Large intestine (tissue), 3 donors: ENCODE measurements at regions not wholly inside any gene's neighbourhood (a gene's known extent, or its start where the extent isn't known, plus 50 kb on each side); places are given as distances from the start of the nearest gene placed in this dataset.

Experiments
- DNase-seq, 2 donors: peaks; one replicate each; pipeline versions ENCODE4 v3.0.0 to v3.0.0-alpha.2; 2013
- H3K27ac ChIP-seq: one replicate; pipeline ENCODE4 v1.5.1; 2013; ENCODE audit warnings: low read length
- H3K27me3 ChIP-seq: 2 replicates; pipeline ENCODE4 v1.6.1; 2013; ENCODE audit warnings: low read length; ENCODE audit not compliant: control insufficient read depth, insufficient read depth
- H3K36me3 ChIP-seq: 2 replicates; pipeline ENCODE4 v1.6.1; 2013; ENCODE audit warnings: low read length; ENCODE audit not compliant: control insufficient read depth, insufficient read depth
- H3K4me1 ChIP-seq: one replicate; pipeline ENCODE4 v1.6.1; 2013; ENCODE audit warnings: low read length; ENCODE audit not compliant: control insufficient read depth, insufficient read depth
- H3K4me3 ChIP-seq: one replicate; pipeline ENCODE4 v1.5.1; 2013; ENCODE audit warnings: low read length
- H3K9me3 ChIP-seq: one replicate; pipeline ENCODE4 v1.6.1; 2013; ENCODE audit warnings: mild to moderate bottlenecking, low read depth, low read length, moderate library complexity; ENCODE audit not compliant: control insufficient read depth
- WGBS: methylation state at CpG from one replicate; pipeline ENCODE4 v1.1.5; 2013; ENCODE audit warnings: low lambda C conversion rate; ENCODE audit not compliant: insufficient coverage; 5-methylcytosine and 5-hydroxymethylcytosine counted together

DNA sequence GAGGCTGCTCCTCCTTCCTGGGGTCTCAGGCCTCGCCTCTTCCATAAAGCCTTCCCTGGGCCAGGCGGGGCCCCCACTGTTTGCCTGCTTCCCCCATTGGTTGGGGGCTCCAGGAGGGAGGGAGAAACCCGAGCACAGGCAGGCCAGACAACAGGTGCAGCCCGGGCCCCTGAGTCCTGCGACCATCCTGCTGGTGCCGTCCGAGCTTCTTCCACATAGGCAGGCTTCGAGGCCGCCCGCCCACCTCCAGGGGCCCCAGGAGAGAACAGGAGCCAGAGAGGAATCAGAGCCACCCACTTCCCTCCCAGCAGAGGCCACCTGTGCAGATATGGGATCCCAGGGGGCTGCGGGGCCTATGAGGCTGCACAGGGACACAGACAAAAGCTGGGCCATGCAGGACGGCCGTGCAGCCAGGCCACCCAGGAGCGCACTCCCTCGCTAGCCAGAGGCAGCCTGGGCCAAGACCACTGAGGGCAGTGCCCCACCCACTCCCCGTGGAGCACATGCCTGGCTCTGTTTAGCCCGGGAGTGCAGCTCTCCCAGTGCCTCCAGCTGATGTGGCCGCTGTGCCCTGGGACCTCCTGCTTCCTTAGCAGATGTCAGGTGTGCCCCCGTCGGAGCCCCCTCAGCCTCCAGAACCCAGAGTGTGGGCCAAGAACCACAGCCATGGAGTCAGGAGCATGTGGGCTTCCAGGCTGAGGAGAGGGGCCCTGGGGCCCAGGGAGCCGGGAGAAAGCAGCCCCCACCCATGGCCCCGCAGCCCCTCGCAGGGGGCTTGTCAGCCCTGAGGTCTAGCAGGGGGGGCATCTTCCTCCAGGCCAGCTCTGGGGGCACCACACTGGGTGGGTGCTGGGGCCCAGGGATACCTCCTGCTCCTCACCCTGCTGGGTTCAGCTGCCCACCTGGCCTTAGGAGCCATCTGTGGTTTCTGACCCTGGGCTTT lies 59.9 kb upstream of the INPP5A start:
- no peak overlapping the region for H3K4me3 ChIP-seq
- H3K27ac ChIP-seq: no peak overlapping the region
- no peaks in the 10 kb centered on the region for H3K36me3 ChIP-seq
- H3K9me3 ChIP-seq: no peaks in the 10 kb centered on the region
- H3K27me3 ChIP-seq: no peaks in the 10 kb centered on the region
- DNase-seq: no peak
- WGBS: no CpG with 5 or more reads among the region's 23 CpGs
- H3K4me1 ChIP-seq: peaks cover 15% of the 10 kb centered on the region

DNA sequence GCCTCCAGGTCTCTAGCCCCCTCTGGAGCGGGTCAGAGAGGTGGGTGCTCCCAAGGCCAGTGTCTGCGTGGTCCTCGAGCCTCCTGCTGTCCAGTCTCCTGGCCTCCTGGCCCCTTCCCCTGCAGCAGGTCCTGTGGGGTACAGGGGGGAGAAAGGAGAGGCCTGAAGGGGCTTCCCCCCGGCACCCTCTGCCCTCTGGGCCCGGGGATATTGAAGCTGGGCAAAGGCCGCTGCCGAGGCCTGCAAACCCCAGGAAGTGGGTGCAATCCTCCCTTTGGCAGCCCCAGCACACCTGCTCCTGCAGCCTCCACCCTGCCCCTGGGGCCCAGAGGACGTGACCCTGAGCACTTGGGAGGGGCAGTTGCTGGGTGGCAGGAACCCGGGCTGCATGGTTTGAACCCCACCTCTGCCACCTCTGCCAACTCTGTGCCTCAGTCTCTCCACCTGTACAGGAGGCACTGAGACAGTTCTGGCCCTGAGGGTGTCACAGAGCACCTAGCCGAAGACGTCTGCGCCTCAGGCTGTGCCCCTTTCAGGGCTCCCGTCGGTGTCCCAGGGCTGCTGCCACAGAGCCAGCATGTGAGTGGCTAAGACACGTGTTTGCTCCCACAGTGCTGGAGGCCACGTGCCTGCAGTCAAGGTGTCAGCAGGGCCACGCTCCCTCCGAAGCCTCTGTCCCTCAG lies 59.1 kb upstream of the INPP5A start:
- H3K36me3 ChIP-seq: no peaks in the 10 kb centered on the region
- peaks cover 15% of the 10 kb centered on the region for H3K4me1 ChIP-seq
- no peaks in the 10 kb centered on the region for H3K9me3 ChIP-seq
- no peak for DNase-seq
- no peak overlapping the region for H3K27ac ChIP-seq
- no peaks in the 10 kb centered on the region for H3K27me3 ChIP-seq
- WGBS: no CpG with 5 or more reads among the region's 18 CpGs
- H3K4me3 ChIP-seq: no peak overlapping the region

DNA sequence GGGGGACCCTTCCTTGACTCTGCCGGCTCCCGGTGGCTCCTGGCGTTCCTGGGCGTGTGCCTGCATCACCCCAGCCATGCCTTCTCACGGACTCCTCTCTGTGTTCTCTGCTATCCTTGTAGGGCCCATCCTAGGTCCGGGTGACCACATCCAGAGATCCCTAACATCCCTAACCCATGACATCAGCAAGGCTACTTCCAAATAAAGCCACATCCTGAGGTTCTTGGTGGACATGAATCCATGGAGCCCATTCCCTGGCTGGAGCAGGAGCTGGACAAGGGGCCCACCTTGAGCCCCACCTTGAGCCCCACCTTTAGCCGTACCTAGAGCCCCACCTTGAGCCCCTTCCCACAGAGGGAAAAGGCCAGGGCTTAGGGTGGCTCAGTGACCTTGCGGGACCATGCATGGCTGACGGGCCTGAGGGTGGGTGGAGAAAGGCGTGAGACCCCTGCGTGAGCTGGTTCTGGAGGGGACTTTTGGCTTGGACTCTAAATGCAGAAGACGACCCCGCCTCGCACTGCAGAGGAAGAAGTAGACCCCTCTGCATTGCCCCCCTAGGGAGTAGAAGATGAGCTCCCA lies 58.5 kb upstream of the INPP5A start:
- Histone ChIP-seq H3K27me3 (no peaks in the 10 kb centered on the region), H3K4me1 (peaks cover 15% of the 10 kb centered on the region), H3K27ac (no peak overlapping the region), H3K36me3 (no peaks in the 10 kb centered on the region), H3K9me3 (no peaks in the 10 kb centered on the region), H3K4me3 (no peak overlapping the region)
- WGBS: no CpG with 5 or more reads among the region's 14 CpGs
- DNase-seq: no peak

DNA sequence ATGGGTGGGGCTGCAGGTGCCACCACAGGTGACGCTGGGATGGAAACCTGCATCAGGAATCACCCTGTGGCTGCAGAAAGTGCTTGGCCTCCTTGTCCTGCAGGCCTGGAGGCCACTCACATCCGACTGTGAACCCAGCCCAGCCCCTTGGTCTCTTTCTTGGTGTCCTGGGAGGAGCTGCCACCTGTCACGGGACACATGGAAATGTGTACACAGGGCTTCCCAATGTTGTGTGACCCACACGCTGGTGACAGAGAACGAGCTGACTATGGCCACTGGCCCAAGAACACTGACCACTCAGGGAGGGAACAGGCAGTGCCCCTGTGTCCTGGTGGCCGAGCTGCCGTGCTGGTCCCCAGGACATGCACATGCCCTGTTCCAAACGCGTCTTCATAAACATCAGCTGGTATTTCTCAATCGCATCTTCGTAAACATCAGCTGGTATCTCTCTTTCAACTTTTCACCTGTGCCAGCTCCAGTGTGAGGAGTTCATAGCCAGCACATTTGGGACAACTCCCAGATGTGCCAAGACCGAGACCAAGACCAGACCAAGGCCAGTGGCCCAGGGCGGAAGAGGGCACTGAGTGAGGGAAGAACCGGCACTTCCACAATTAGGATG lies 57.9 kb upstream of the INPP5A start:
- H3K36me3 ChIP-seq: no peaks in the 10 kb centered on the region
- no CpG with 5 or more reads among the region's 14 CpGs for WGBS
- H3K27ac ChIP-seq: no peak overlapping the region
- DNase-seq: no peak
- no peak overlapping the region for H3K4me3 ChIP-seq
- no peaks in the 10 kb centered on the region for H3K27me3 ChIP-seq
- peaks cover 15% of the 10 kb centered on the region for H3K4me1 ChIP-seq
- no peaks in the 10 kb centered on the region for H3K9me3 ChIP-seq

DNA sequence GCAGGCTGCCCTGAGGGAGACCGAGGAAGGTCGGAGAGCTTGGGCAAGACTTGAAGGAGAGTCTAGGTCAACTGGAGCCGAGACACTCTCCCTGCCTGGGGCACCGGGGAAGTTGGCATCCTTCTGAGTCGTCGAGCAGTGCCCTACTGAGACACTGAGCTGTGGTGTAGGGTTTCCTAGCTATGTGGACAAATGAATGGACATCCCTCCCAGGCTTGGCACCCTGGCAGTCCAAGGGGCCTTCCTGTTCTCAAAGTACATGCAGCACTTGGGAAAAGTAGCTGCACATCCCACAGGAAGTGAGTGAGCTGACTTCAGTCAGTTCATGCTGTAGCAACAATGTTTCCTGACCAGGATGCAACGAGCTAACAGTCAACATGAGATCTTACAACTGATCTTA lies 57.2 kb upstream of the INPP5A start:
- Histone ChIP-seq H3K27me3 (no peaks in the 10 kb centered on the region), H3K4me3 (no peak overlapping the region), H3K4me1 (peaks cover 15% of the 10 kb centered on the region), H3K36me3 (no peaks in the 10 kb centered on the region), H3K9me3 (no peaks in the 10 kb centered on the region), H3K27ac (no peak overlapping the region)
- no CpG with 5 or more reads among the region's 7 CpGs for WGBS
- DNase-seq: no peak

DNA sequence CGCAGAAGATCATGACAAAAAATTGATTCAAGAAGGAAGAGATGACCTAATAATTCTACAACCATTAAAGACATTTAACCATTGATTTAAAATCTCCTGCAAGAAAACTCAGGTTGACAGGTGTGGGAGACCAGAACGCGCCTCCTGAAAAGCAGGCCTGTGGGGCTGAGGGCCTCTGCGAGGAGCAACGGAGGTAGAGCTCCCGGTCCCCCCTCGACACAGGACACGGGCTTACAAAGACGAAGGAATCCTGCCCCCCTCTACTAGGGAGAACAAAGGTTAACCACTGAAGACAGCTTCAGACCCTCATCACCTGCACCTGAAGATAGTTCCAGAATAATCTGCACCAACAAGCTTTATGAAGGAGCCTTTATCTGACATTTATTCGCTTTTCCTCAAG lies 55.9 kb upstream of the INPP5A start:
- WGBS: 85% methylated on average over 2 of the region's 10 CpGs
- no peak for DNase-seq
- H3K27me3 ChIP-seq: no peaks in the 10 kb centered on the region
- peak overlapping the region; percentile 53 for H3K27ac ChIP-seq
- H3K4me3 ChIP-seq: no peak overlapping the region
- no peaks in the 10 kb centered on the region for H3K36me3 ChIP-seq
- peaks cover 12% of the 10 kb centered on the region for H3K4me1 ChIP-seq
- H3K9me3 ChIP-seq: no peaks in the 10 kb centered on the region

DNA sequence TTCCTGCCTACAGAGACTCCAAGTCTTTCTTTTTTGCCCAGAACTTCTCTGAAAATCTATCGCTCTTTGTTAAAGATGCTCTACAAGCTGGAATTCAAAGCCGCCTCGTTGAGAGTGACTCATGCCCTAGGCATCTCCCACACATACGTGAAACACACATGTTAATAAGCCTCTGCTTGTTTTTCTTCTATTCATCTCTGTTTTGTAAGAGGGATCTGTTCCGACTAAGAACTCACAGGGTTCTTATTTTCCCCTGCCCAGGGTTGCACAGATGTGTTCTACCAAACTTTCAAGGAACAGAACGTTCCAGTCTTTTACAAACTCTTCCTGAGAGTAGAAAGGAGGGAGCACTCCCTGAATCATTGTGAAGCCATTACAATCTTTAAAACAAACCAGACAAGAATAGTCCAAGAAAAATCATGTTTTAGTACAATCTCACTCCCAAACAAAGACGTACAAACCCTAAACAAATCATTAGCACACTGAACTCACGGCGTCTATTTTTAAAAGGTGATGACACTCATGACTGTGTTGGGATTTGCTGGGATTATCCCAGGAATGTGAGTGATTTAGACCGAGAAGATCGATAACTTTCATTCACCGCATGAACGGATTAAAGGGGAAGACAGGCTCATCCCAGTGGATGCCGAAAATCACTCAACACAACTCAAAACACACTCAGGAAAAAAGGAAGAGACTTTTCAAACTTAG lies 55.3 kb upstream of the INPP5A start:
- DNase-seq: no peak
- H3K4me3 ChIP-seq: no peak overlapping the region
- H3K4me1 ChIP-seq: peaks cover 12% of the 10 kb centered on the region
- 66% methylated on average over 4 of the region's 14 CpGs for WGBS
- peak overlapping the region; percentile 53 for H3K27ac ChIP-seq
- no peaks in the 10 kb centered on the region for H3K36me3 ChIP-seq
- no peaks in the 10 kb centered on the region for H3K9me3 ChIP-seq
- no peaks in the 10 kb centered on the region for H3K27me3 ChIP-seq

DNA sequence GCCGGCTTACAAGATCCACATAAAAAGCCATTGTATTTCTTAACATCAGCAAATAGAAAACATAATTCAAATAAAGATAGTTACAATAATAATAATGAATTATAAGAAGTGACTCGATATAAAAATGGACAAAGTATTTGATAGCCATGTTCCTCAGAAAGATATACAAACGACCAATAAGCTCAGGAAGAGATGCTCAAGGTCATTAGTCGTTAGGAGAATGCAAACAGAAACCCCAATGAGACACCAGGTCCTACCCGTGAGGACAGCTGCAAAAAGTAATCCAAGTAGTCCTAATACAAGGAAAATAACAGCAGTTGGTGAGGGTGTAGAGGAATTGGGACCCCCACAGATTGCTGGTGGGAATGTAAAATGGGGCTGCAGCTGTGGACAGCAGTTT lies 54.2 kb upstream of the INPP5A start:
- H3K4me1 ChIP-seq: peaks cover 11% of the 10 kb centered on the region
- no peaks in the 10 kb centered on the region for H3K36me3 ChIP-seq
- H3K27ac ChIP-seq: no peak overlapping the region
- no peaks in the 10 kb centered on the region for H3K27me3 ChIP-seq
- 83% methylated on average over 1 of the region's 5 CpGs for WGBS
- H3K9me3 ChIP-seq: no peaks in the 10 kb centered on the region
- no peak overlapping the region for H3K4me3 ChIP-seq
- no peak for DNase-seq

DNA sequence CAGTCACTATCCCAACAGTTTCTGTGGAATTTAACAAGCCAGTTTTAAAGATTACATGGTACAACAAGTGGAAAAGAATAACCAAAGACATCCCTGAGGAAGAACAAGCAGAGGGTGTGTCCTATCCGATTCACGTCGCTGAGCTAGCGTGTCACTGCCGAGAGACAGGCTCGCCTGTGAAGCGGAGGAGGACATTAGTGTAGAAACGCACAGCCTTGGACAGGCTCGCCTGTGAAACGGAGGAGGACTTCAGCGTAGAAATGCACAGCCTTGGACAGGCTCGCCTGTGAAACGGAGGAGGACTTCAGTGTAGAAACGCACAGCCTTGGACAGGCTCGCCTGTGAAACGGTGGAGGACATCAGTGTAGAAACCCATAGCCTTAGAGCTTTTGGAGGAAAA lies 52.7 kb upstream of the INPP5A start:
- peaks cover 7% of the 10 kb centered on the region for H3K4me1 ChIP-seq
- no peak overlapping the region for H3K4me3 ChIP-seq
- H3K9me3 ChIP-seq: no peaks in the 10 kb centered on the region
- DNase-seq: no peak
- H3K27me3 ChIP-seq: no peaks in the 10 kb centered on the region
- WGBS: 100% methylated on average over 6 of the region's 16 CpGs
- H3K36me3 ChIP-seq: no peaks in the 10 kb centered on the region
- H3K27ac ChIP-seq: no peak overlapping the region

DNA sequence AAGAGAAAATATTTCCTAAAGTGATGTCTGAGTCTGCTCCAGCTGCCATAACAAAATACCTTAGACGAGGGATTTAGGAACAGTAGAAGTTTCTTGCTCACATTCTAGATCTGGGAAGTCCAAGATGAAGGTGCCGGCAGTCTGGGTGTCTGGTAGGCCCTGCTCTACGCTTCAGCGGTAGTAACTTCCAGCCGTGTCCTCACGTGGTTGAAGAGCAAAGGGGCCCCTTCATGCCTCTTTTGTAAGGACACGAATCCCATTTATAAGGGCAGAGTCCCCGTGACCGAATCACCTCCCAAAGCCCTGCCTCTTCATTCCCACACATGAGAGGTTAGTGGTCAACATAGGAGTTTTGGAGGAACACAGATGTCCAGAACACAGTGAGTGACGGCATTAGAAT lies 52.2 kb upstream of the INPP5A start:
- Histone ChIP-seq H3K4me3 (no peak overlapping the region), H3K36me3 (no peaks in the 10 kb centered on the region), H3K27me3 (no peaks in the 10 kb centered on the region), H3K27ac (no peak overlapping the region), H3K4me1 (peaks cover 7% of the 10 kb centered on the region), H3K9me3 (no peaks in the 10 kb centered on the region)
- DNase-seq: no peak
- WGBS: no CpG with 5 or more reads among the region's 10 CpGs
